ENCODE measurements at regions not wholly inside any gene's neighbourhood (a gene's known extent, or its start where the extent isn't known, plus 50 kb on each side); places are given as distances from the start of the nearest gene placed in this dataset.

DNA sequence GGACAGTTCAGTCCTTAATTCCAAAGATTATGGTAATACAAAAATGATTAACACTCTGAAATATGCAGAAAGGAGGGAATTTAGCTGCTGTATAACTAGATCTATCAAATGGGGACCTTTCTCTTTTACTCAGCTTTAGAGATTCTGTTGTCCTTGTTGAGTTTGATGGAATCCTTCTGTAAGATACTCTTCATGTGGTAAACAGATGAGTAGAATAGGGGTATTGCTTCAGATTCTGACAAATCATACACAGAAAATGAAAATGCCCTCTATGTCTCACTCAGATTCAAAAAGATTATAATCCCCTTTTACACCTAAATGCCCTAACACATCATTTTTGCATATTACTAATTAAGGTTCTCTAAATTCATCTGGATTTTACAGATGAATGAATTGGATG, 50.7 kb downstream of the ARHGAP35 start:
- DNase-seq = no peak

DNA sequence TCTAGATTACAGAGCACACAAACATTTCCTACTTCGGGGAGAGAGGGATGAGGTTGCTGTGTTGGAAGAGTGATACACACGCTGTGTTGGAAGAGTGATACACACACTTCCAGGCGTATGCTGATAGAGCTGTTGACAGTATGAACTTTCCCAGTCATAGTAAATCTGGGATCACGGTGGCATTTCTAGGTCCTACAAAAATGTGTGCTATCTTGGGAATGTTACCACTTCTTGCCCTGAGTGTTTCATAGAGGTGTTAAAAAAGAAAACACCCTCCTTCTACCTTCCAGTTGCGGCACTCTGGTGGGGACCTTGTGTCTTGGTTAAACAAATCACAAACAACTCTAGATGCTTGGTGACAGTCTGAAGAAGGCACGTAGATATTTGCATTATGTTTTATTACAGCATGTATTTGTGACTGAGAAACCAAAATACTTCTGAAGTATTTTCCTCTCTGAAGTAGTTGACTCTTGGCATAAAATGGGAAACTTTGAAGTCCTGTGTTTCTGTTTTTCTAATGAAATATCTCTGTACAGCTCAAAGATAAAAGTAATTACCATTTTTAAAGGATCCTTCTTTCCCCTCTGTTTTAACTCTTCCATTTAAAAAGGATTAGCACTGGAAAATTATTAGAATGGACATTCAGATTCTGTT, 52.5 kb downstream of the ARHGAP35 start:
- no peak for DNase-seq

DNA sequence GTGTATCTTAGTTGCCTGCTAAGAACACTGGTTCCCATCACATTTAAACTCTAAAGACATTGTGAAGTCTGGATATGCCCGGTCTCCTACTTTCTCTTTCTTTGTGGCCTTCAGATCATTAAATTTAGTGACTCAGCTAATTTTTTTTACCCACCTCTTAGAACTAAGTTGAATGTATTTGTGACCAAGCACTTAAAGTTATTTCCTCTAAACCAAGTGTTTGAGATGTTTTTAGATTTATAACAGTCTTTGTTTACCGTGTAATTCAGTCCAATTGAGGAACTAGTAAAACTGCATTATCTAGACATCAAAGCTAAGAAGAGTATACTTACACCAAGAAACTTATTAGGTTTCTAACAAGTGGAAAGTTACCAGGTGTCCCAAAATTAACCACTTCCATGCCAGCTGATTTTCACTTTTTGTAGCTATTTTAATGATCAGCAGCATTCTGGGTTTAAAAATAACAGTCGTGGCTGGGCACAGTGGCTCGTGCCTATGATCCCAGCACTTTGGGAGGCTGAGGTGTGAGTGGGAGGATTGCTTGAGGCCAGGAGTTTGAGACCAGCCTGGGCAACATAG, 53.1 kb downstream of the ARHGAP35 start:
- no peak for DNase-seq

DNA sequence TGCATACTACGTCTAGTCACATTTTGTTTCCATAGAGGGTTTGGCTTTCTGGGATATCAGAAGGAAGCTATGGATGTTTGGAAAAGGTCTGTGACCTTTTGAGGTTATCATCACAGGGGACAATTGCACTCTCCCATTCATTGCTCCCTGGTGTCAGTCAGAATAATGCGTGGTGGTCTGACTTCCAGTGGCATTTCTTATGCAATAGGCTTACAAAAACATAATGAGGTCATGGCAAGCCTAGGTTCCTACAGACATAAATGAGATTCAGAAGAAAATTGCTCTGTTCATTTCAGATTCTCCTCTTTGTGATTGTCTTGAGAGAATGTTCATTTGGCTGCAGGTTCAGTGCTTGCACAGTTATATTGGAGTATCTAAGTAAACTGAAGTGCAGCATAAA, 54.6 kb downstream of the ARHGAP35 start:
- DNase-seq = no peak

DNA sequence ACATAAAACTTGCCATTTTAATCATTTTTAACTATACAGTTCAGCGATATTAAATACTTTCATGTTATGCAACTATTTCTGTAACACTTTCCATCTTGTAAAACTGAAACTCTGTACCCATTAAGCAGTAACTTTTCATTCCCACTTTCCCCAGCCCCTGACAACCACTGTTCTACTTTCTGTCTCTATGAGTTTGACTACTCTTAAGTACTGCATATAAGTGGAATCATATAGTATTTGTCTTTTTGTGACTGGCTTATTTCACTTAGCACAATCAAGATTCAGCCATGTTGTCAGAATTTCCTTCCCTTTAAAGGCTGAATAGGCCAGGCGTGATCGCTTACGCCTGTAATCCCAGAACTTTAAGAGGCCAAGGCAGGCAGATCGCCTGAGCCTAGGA, 56.2 kb downstream of the ARHGAP35 start:
- DNase-seq = no peak

DNA sequence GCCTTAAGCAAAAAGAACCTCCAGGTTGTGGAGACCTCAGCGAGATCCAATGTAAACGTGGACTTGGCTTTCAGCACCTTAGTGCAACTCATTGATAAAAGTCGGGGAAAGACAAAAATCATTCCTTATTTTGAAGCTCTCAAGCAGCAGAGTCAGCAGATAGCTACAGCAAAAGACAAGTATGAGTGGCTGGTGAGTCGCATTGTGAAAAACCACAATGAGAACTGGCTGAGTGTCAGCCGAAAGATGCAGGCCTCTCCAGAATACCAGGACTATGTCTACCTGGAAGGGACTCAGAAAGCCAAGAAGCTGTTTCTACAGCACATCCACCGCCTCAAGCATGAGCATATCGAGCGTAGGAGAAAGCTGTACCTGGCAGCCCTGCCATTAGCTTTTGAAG, 58.5 kb downstream of the ARHGAP35 start:
- DNase-seq = no peak

DNA sequence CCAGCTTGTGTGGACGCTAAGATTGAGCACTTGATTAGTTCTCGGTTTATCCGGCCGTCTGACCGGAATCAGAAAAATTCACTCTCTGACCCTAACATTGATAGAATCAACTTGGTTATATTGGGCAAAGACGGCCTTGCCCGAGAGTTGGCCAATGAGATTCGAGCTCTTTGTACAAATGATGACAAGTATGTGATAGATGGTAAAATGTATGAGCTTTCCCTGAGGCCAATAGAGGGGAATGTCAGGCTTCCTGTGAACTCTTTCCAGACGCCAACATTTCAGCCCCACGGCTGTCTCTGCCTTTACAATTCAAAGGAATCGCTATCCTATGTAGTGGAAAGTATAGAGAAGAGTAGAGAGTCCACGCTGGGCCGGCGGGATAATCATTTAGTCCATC, 59.6 kb downstream of the ARHGAP35 start:
- DNase-seq = no peak

DNA sequence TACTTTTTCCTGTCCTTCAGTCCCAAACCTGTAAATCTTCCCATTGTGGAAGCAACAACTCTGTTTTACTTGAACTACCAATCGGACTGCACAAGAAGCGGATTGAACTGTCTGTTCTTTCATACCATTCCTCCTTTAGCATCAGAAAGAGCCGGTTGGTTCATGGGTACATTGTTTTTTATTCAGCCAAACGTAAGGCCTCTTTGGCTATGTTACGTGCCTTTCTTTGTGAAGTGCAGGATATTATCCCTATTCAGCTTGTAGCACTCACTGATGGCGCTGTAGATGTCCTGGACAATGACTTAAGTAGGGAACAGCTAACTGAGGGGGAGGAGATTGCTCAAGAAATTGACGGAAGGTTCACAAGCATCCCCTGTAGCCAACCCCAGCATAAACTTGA, 60.3 kb downstream of the ARHGAP35 start:
- DNase-seq = no peak

DNA sequence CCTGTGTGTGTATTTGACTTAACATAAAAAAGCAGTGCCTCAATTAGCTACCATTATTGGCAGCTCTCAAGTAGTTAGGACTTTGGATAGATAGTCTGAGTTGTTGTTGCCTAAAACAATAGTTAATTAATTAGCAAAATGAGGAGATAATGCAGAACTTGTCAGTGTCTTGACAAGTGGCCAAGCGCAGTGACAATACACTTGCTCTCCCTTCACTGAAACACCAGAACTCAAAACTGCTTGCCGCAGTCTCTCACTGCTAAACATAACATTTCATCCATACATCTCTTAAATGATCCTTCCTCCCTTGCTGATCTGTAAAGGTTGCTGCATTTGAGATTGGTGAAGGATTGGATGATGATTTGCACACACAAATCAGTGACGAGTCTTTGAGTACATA, 61.7 kb downstream of the ARHGAP35 start:
- DNase-seq = no peak

DNA sequence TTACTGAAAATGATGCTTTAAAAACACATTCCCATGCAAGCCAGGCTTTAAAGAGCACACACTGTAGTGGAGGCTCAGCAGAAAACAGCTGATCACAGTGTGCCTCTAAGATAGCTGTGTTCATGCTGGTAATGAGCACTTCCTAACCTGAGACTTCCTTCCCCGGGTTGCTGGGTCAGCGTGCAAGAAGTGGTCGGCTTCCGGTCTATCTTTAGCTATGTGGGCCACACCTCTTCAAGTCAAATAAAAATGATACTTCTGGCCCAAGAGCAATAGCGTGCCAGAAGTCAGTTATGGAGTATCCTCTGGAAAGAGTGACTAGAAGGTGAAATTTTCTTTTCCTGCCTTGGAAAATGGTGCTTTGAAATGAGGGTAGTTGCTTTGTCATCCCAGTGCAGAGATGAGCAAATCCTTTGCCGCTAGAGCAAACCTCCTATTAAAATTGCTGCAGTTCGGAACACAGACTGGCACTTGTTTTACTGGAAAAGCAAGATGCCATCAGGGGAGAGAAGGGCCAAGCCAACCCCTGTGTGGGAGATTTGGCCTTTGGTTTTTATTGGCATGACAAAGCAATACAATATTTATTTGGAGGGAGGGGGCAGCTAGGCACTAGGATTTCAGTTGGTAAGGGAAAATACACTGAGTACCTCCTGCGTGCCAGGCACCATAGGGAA, 64.2 kb downstream of the ARHGAP35 start:
- DNase-seq = no peak

DNA sequence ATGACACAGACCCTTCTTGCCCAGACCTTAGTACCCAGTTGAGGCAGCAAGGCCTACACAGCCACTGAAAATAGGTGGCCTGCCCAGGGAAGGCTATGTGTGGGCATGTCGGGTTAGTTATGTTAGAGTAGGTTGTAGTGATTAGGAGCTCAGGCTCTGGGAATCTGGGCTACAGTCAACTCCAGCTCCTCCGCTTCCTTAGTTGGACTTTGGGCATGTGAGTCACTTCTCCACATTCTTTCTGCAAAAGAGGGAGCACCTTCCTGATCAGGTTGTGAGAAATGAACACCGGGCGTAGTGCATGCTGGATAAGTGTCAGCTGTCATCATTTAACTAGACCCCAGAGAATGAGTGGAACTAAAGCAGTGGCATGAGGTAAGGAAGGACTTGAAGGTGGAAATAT, 64.8 kb downstream of the ARHGAP35 start:
- no peak for DNase-seq

DNA sequence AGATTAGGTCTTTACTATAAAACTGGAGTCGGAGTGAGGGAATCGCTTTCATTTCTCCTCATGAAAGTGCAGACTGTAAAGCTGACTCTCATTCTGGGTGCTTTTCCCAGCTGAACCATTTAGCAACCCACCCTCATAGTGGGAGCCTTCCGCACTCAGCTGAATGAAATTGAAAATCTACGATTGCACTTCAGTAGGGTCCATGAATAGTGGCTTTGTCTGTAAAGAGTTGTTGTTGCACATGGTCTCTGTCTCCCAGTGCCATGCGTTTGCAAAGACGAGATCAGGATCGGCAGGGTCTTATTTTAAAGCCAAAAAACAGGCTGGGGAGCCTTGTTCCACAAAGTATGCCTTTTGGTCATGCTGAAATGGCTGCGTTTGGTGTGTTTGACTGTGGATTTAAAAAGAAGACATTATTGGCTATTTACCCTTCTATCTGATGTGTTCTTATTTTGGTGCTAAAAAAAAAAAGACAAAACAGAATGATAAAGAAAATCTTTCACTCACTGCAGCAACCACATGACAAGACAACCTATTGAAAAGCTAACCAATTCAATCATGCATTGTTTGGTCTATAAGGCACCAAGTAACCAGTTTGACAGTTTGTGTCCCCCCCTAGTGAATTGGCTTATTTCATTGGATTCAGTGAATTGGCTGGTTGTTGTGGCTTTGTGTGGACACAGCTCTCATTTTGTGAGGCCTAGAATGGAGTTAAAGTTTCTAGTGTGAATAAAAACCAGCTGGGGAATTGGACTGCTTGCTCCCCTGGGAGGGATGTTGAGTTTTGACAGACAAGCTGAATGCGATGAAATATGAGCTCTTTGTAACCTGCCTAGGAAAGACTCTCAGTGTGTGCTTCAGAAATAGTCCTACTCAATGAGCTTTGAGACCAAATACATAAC, 65.6 kb downstream of the ARHGAP35 start:
- DNase-seq = peak; percentile 78

DNA sequence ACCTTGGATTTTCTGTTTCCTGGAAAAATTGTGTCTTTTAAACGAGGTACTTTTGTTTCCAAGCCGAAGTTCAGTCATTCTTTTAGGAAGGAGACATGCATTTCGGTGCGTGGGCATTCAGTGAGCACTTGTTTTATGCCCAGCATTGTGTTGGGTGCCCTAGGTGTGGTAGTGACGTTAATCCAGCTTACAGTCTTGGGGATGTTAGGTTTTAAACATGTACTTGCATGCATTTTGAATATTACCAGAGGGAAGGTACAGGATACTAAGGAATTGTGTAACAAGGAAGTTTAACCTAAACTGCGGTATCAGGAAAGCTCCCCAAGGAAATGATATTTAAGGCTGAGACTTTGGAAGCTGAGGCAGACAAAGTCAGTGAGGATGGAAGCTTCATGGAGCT, 66.3 kb downstream of the ARHGAP35 start:
- no peak for DNase-seq

DNA sequence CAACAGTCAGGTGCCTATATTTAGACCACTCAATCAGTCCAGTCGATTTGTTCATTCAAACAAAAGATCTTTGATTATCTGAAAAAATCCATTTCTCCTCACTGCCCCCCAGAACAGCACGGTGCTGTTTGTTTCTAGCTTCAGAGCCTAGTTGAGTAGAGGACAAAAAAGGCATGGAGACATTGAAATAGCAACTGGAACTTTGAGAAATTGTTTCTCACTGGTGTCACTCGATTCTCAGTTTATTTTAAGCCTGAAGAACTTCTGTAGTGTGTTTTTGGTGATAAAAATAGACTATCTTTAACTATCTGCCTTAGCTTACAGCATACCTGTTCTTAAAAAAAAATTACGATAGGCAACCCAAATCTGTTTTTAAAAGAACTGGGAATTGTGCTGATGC, 67.1 kb downstream of the ARHGAP35 start:
- no peak for DNase-seq

DNA sequence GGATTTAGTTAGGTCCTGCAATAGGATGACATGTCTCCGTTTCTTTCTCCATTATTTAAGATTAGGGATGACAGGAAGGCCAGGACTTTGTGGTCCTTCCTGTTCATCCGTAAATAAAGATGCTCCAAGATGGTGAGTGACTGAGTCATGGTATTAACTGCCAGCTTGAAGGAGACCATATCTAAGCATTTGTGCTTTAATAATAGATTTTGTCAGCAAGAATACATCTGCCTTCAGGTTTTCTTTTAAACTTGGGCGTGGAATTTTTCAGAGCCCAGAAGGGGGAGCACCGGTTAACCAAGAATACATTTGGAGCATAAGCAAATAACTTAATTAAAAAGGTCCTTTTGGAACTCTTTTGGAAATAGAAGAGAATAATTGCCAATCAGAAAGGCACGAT, 68.2 kb downstream of the ARHGAP35 start:
- no peak for DNase-seq

DNA sequence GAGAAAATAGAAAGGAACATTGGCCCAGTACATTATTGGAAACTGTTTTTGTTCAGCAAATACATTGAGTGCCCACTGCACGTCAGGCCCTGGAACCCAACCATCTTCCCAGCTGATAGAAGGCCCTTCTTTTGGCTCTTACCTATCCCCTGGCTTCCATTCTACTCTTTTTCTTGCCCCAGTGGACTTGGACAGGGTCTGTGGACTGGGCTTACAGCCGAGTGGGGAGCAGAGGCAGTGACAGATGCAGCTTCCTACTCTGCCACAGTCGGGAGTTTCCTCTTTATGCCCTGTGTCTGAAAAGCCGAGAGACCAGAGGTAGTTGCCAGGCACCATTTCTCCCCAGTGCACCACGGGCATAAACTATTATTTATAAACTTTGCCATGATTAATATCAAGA, 70.4 kb downstream of the ARHGAP35 start:
- no peak for DNase-seq

DNA sequence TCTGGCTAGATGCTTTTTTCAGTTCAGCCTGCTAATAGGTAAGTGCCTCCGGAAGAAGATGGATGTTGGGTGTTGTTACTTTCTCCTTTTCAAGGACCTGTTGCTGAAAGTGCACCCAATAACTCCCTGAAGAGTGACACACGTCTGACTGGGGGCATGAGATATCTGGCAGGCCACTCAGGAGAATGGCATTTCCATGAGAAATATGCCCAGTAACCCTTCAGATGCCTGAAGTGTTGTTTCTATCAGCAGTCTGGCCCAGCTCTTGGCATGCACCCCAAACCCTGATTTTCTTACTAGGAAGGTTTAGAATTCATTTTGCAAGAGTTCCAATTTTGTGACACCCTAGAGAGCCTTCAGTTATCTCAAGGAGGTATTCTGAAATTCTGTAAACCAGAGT, 71.5 kb downstream of the ARHGAP35 start:
- DNase-seq = no peak

DNA sequence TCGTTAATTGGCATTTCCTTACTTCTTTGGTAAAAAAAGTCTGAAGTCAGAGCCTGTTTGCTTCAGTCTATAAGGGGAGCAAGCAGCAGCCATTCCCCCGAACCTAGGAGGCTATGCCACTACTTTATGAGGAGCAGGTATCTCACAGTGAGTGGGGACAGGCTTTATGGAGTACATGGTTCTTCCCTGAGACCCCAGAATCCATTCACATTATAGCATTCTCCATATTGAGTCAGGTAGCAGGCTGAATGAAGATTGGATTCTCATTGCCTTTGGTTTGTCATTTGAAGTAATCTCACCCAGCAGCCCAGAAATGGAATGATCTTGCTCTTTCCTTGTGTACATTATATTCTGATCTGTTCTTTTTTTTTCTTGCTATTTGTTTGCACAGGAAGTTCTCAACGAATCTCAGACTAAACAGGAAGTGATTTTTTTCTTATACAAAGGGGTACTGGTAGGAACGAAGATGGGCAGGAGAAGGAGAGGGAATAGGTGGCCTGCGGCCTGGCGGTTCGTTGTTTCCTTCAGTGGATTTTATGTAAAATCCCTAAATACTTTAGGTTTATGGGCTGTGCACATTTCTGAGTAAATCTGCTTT, 74.4 kb downstream of the ARHGAP35 start:
- no peak for DNase-seq

DNA sequence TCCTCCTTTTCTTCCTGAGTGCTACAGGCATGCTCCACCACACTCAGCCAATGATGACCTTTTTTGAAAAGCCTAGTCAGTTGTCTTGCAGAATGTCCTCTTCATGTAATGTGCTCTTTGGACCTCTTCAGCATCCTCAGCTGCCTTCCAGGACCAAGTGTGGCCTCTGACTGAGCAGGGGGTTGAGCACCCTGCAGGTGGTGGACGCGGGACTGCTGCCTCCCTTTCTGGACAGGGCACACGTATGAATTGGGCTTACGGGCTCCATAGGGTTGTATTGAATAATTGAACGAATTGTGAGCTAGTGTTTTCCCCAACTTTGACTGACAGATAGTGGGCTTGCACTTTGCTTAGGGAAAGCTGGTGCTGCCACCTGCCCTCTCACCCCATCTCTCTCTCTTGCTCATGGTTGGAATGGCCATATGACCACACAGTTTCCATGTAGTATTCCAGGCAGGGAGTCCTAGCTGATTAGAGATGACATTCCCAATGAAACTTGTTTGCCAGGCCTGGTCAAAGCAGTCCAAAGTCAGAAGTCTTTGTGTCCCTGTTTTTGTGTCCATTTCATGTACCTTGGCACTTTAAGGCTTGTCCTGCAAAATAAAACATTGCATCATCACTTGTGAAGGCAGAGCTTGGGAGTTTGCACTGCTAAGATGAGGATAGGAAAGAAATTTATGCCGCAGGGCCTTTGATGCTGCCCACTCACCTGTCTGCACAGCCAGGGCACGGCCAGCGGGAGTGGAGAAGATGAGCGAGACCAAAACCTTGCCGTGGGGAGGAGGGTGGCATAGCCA, 76.3 kb upstream of the NPAS1 start:
- DNase-seq = no peak

DNA sequence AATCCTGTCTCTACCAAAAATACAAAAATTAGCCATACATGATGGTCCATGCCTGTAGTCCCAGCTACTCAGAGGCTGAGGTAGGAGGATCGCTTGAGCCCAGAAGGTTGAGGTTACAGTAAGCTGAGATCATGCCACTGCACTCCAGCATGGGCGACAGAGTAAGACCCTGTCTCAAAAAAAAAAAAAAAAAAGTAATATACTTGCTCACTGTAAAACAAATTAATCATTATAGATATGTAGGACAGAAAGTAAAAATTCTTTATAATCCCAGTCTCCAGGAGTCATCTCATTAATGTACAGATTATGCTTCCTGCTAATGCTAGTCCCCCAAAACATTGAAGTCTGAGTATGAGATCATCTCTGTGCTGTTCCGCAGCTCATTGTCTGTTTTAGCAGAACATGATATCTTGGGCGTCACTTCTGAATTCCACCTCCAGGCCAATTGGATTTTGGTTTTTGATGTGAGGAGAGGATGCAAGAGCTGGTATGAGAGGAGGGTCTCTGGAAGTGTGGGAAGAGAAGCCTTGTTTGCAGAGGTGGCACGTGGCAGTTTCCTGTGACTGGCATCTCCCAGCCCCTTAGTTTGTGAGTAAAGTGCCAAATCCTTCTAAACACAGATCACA, 75.4 kb upstream of the NPAS1 start:
- peak; percentile 69 for DNase-seq

DNA sequence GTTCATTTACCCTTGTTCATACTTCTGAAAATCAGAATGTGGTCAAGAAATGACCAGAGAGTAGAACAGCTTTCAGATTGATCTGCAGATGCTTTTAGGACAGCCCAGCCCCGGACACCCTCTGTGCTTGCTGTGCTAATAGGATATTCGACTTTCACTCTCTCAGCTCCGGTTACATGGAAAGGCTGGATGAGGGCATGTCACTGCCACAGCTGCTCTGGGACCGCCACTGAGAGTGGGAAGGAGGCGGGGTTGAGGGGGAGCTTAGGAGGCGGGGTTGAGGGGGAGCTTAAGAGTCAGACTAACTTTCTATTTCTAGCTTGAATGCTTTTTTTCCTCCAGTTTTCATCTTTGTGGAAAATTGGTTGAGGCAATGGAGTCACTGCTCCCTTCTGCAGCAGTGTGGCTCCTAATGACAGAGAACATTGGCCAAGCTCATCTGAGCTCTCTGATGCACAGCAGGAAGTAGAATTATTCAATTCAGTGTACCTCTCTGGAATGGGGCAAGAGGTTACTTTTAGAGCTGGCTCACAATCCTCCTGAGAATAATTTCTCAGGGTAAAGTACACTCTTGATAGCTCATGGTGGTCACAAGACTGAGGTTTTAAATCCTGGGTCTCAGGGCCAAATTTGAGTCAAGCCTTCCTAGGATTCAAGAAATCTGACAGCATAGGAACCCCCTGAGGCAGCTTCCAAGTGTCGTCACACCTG, 74.6 kb upstream of the NPAS1 start:
- DNase-seq = peak; percentile 88
